ENCODE measurements at regions not wholly inside any gene's neighbourhood (a gene's known extent, or its start where the extent isn't known, plus 50 kb on each side); places are given as distances from the start of the nearest gene placed in this dataset.
A peak's percentile ranks its signal among the peaks of the same experiment; 100 is the strongest.

DNA sequence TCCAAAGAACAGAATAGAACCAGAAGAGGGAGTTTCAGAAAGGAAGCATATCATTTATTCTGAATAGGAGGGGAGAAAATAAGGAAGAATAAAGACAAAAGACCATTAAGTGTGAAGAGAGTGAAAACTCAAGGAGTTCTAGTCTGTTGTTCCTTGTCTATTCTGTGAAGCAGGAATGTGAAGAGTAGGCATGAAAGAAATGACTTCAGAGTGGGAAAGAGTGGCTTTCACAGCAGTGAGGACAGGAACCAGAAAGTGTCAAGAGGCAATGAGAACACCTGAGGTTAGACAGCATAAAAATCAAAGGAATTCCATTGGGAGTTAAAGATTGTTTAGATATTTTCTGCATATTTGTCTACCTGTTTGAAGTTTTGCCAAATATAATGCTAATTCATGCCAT lies 768.8 kb upstream of the GRAMD2B start:
- Histone ChIP-seq H3K4me3 (ENCODE audit: low read depth, low read length) (no peak overlapping the region), H2AK5ac (ENCODE audit: low read length) (no peak overlapping the region), H3K9ac (ENCODE audit: low read length) (no peak overlapping the region), H2BK120ac (ENCODE audit: insufficient read depth, low read length, poor library complexity) (no peak overlapping the region), H3K4me2 (ENCODE audit: low read length) (no peak overlapping the region), H3K79me1 (ENCODE audit: low read length) (no peaks in the 10 kb centered on the region), H2BK5ac (ENCODE audit: low read depth, low read length, poor library complexity) (no peak overlapping the region), H3K9me3 (ENCODE audit: insufficient read depth, low read depth, low read length) (no peaks in the 10 kb centered on the region), H3K18ac (ENCODE audit: low read length) (no peak overlapping the region), H3K23ac (ENCODE audit: low read length) (no peak overlapping the region), H3K27me3 (ENCODE audit: insufficient read depth, low read length) (no peaks in the 10 kb centered on the region), H3K79me2 (ENCODE audit: control insufficient read depth, insufficient read depth, low read length, poor library complexity) (no peaks in the 10 kb centered on the region), H3K36me3 (ENCODE audit: control insufficient read depth in 1 of 2, insufficient read depth in 2 of 2, low read length in 2 of 2) (no peaks in the 10 kb centered on the region), H2BK12ac (ENCODE audit: low read length) (no peak overlapping the region), H3K4ac (ENCODE audit: low read depth, low read length) (no peak overlapping the region), H4K12ac (ENCODE audit: low read depth, low read length) (no peak overlapping the region), H3K27ac (ENCODE audit: low read depth, low read length) (no peak overlapping the region), H2AFZ (ENCODE audit: insufficient read depth, low read length, poor library complexity) (no peak overlapping the region), H3K14ac (ENCODE audit: low read length) (no peak overlapping the region), H3K4me1 (ENCODE audit: control insufficient read depth in 1 of 2, insufficient read depth in 2 of 2, low read length in 2 of 2) (no peaks in the 10 kb centered on the region), H4K8ac (ENCODE audit: low read depth, low read length) (no peak overlapping the region), H4K91ac (ENCODE audit: low read depth, low read length) (no peak overlapping the region)
- no peak for DNase-seq

- no peak overlapping the region for H3K9ac ChIP-seq (ENCODE audit: low read length)
- no peak overlapping the region for H2AFZ ChIP-seq (ENCODE audit: insufficient read depth, low read length, poor library complexity)
- no peak overlapping the region for H3K27ac ChIP-seq (ENCODE audit: low read depth, low read length)
- H3K27me3 ChIP-seq (ENCODE audit: insufficient read depth, low read length), result no peaks in the 10 kb centered on the region
- H2BK5ac ChIP-seq (ENCODE audit: low read depth, low read length, poor library complexity), result no peak overlapping the region
- no peaks in the 10 kb centered on the region for H3K9me3 ChIP-seq (ENCODE audit: insufficient read depth, low read depth, low read length)
- H4K12ac ChIP-seq (ENCODE audit: low read depth, low read length), result no peak overlapping the region
- H3K4me1 ChIP-seq (ENCODE audit: control insufficient read depth in 1 of 2, insufficient read depth in 2 of 2, low read length in 2 of 2), result no peaks in the 10 kb centered on the region
- H3K4me3 ChIP-seq (ENCODE audit: low read depth, low read length), result no peak overlapping the region
- no peak overlapping the region for H3K18ac ChIP-seq (ENCODE audit: low read length)
- no peak overlapping the region for H2BK120ac ChIP-seq (ENCODE audit: insufficient read depth, low read length, poor library complexity)
- no peak overlapping the region for H4K8ac ChIP-seq (ENCODE audit: low read depth, low read length)
- H3K23ac ChIP-seq (ENCODE audit: low read length), result no peak overlapping the region
- no peaks in the 10 kb centered on the region for H3K36me3 ChIP-seq (ENCODE audit: control insufficient read depth in 1 of 2, insufficient read depth in 2 of 2, low read length in 2 of 2)
- H3K79me1 ChIP-seq (ENCODE audit: low read length), result no peaks in the 10 kb centered on the region
- no peak overlapping the region for H3K4me2 ChIP-seq (ENCODE audit: low read length)
- no peak overlapping the region for H3K14ac ChIP-seq (ENCODE audit: low read length)
- H4K91ac ChIP-seq (ENCODE audit: low read depth, low read length), result no peak overlapping the region
- no peak overlapping the region for H3K4ac ChIP-seq (ENCODE audit: low read depth, low read length)
- peak in 1 of 2 donors; percentile 68 for DNase-seq
- H2AK5ac ChIP-seq (ENCODE audit: low read length), result no peak overlapping the region
- no peaks in the 10 kb centered on the region for H3K79me2 ChIP-seq (ENCODE audit: control insufficient read depth, insufficient read depth, low read length, poor library complexity)
- no peak overlapping the region for H2BK12ac ChIP-seq (ENCODE audit: low read length)
These were observed 768.1 kb upstream of the GRAMD2B start for GRCh38 chr5:125655156-125655555.

DNA sequence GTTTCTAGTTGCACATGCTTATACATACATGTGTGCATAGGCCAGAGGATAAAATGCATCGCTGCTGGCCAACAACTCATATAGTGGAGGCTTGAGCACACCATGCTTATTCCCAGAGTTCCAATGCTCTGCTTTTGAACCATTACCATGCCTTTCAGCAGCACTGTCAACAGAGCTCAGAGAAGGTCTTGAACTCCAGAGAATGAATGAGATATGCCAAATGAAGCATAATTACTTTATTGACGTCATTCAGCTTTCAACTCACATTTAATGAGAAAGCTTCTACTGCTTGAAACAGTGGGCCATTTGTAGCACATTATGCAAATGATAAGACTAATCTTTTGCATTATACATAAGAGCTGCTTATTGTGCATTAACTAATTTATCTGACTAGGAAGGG lies 765.3 kb upstream of the GRAMD2B start:
- H3K4me1 ChIP-seq (ENCODE audit: control insufficient read depth in 1 of 2, insufficient read depth in 2 of 2, low read length in 2 of 2), result peaks cover 0 to 2% of the 10 kb centered on the region in 2 experiments
- H2BK12ac ChIP-seq (ENCODE audit: low read length), result no peak overlapping the region
- H4K12ac ChIP-seq (ENCODE audit: low read depth, low read length), result no peak overlapping the region
- H3K27ac ChIP-seq (ENCODE audit: low read depth, low read length), result no peak overlapping the region
- DNase-seq, result no peak
- H3K79me1 ChIP-seq (ENCODE audit: low read length), result no peaks in the 10 kb centered on the region
- H2AK5ac ChIP-seq (ENCODE audit: low read length), result no peak overlapping the region
- no peak overlapping the region for H3K4ac ChIP-seq (ENCODE audit: low read depth, low read length)
- H3K79me2 ChIP-seq (ENCODE audit: control insufficient read depth, insufficient read depth, low read length, poor library complexity), result no peaks in the 10 kb centered on the region
- H3K27me3 ChIP-seq (ENCODE audit: insufficient read depth, low read length), result no peaks in the 10 kb centered on the region
- no peak overlapping the region for H2AFZ ChIP-seq (ENCODE audit: insufficient read depth, low read length, poor library complexity)
- no peak overlapping the region for H3K18ac ChIP-seq (ENCODE audit: low read length)
- H2BK5ac ChIP-seq (ENCODE audit: low read depth, low read length, poor library complexity), result no peak overlapping the region
- no peak overlapping the region for H3K4me2 ChIP-seq (ENCODE audit: low read length)
- no CpG with 5 or more reads among the region's 2 CpGs for WGBS (ENCODE audit: extremely low coverage, insufficient coverage, insufficient read length)
- H3K36me3 ChIP-seq (ENCODE audit: control insufficient read depth in 1 of 2, insufficient read depth in 2 of 2, low read length in 2 of 2), result no peaks in the 10 kb centered on the region
- no peak overlapping the region for H3K23ac ChIP-seq (ENCODE audit: low read length)
- H4K8ac ChIP-seq (ENCODE audit: low read depth, low read length), result no peak overlapping the region
- no peak overlapping the region for H3K9ac ChIP-seq (ENCODE audit: low read length)
- no peak overlapping the region for H3K14ac ChIP-seq (ENCODE audit: low read length)
- no peaks in the 10 kb centered on the region for H3K9me3 ChIP-seq (ENCODE audit: insufficient read depth, low read depth, low read length)
- H3K4me3 ChIP-seq (ENCODE audit: low read depth, low read length), result no peak overlapping the region
- no peak overlapping the region for H4K91ac ChIP-seq (ENCODE audit: low read depth, low read length)
- no peak overlapping the region for H2BK120ac ChIP-seq (ENCODE audit: insufficient read depth, low read length, poor library complexity)

DNA sequence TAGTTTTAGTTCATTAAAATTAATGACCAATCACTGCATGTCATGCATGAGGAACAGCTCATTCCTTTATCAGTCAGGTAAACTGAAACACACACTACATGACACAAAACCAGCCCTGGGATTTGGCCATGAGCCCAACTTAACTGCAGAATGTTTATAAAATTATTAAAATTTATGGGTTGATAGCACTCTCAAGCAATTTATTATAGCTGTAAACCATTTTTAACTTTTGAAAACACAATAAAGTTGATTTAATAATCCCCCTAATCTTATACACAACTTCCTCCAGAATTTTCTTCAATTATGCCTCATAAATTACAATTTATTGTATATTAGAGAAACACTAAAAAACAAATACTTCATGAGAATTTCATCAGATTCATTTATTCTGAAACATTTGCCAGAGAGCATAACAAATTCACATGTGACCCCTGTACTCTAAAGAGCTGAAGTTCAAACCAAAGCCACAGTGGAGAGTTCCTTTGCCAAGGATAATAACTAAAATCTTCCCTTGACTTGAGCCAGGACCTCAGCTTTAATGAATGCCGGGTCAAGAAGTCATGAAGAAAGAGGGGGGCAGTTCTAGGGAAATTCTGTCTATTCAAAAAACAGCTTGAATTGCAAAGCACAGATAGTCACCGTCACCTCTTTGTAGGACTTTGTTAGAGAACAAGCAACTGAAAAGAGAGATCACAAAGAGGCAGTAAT lies 763.7 kb upstream of the GRAMD2B start:
- Histone ChIP-seq H2AK5ac (ENCODE audit: low read length) (no peak overlapping the region), H3K14ac (ENCODE audit: low read length) (no peak overlapping the region), H4K12ac (ENCODE audit: low read depth, low read length) (no peak overlapping the region), H3K36me3 (ENCODE audit: control insufficient read depth in 1 of 2, insufficient read depth in 2 of 2, low read length in 2 of 2) (no peaks in the 10 kb centered on the region), H3K4me3 (ENCODE audit: low read depth, low read length) (no peak overlapping the region), H3K79me2 (ENCODE audit: control insufficient read depth, insufficient read depth, low read length, poor library complexity) (no peaks in the 10 kb centered on the region), H2BK12ac (ENCODE audit: low read length) (no peak overlapping the region), H3K4ac (ENCODE audit: low read depth, low read length) (no peak overlapping the region), H2BK5ac (ENCODE audit: low read depth, low read length, poor library complexity) (no peak overlapping the region), H3K23ac (ENCODE audit: low read length) (no peak overlapping the region), H3K27ac (ENCODE audit: low read depth, low read length) (no peak overlapping the region), H3K4me2 (ENCODE audit: low read length) (no peak overlapping the region), H3K9me3 (ENCODE audit: insufficient read depth, low read depth, low read length) (no peaks in the 10 kb centered on the region), H2BK120ac (ENCODE audit: insufficient read depth, low read length, poor library complexity) (no peak overlapping the region), H3K79me1 (ENCODE audit: low read length) (no peaks in the 10 kb centered on the region), H3K27me3 (ENCODE audit: insufficient read depth, low read length) (no peaks in the 10 kb centered on the region), H3K4me1 (ENCODE audit: control insufficient read depth in 1 of 2, insufficient read depth in 2 of 2, low read length in 2 of 2) (peaks cover 0 to 2% of the 10 kb centered on the region in 2 experiments), H3K9ac (ENCODE audit: low read length) (no peak overlapping the region), H4K91ac (ENCODE audit: low read depth, low read length) (no peak overlapping the region), H3K18ac (ENCODE audit: low read length) (no peak overlapping the region), H2AFZ (ENCODE audit: insufficient read depth, low read length, poor library complexity) (no peak overlapping the region), H4K8ac (ENCODE audit: low read depth, low read length) (no peak overlapping the region)
- DNase-seq, result no peak
- WGBS (ENCODE audit: extremely low coverage, insufficient coverage, insufficient read length), result no CpG with 5 or more reads among the region's 2 CpGs
